ENCODE measurements at regions not wholly inside any gene's neighbourhood (a gene's known extent, or its start where the extent isn't known, plus 50 kb on each side); places are given as distances from the start of the nearest gene placed in this dataset.

GRCh38 chrX:141415889-141416288 is 168.6 kb downstream of the SPANXA1 start:
- H2BK5ac ChIP-seq (ENCODE audit: low read depth, low read length) = no peak overlapping the region
- H3K27me3 ChIP-seq (replicated peaks in 1 of 4; ENCODE audit: control insufficient read depth in 3 of 4, extremely low read depth in 1 of 4, insufficient read depth in 3 of 4, low read length in 3 of 4) = no peaks in the 10 kb centered on the region
- H3K14ac ChIP-seq (ENCODE audit: insufficient read length) = no peak overlapping the region
- no peaks in the 10 kb centered on the region for H3K79me1 ChIP-seq (ENCODE audit: low read depth, low read length)
- no peak overlapping the region for H4K8ac ChIP-seq (ENCODE audit: extremely low read depth, insufficient read depth, low read length)
- no peak overlapping the region for H4K5ac ChIP-seq (ENCODE audit: insufficient read length, low read depth, low read length)
- H3K18ac ChIP-seq (ENCODE audit: extremely low read depth, low read length) = no peak overlapping the region
- FAIRE-seq (no peak), DNase-seq (ENCODE audit: low read depth in 1 of 2, low spot score in 2 of 2) (no peak)
- H3K4me2 ChIP-seq (ENCODE audit: insufficient read depth in 1 of 2, low read depth in 2 of 2, low read length in 2 of 2) = no peak overlapping the region
- TF ChIP-seq TCF12 (IDR thresholded peaks at IDR 0.05; ENCODE audit: low read depth, low read length) (no peak), CEBPB (IDR thresholded peaks at IDR 0.05; ENCODE audit: low read depth, low read length) (no peak), POLR2AphosphoS5 (IDR thresholded peaks at IDR 0.05; ENCODE audit: low read depth, low read length) (no peak), FOSL1 (IDR thresholded peaks at IDR 0.05; ENCODE audit: insufficient read depth, low read depth, low read length) (no peak), CTBP2 (IDR thresholded peaks at IDR 0.05; ENCODE audit: borderline replicate concordance, insufficient read depth, insufficient read length, low read length) (no peak), KDM4A (IDR thresholded peaks at IDR 0.05; ENCODE audit: low read depth, low read length, severe bottlenecking) (no peak), KDM5A (IDR thresholded peaks at IDR 0.05; ENCODE audit: low read length) (no peak), SP4 (IDR thresholded peaks at IDR 0.05; ENCODE audit: low read length) (no peak), ZNF274 (IDR thresholded peaks at IDR 0.05; ENCODE audit: borderline replicate concordance, extremely low read depth, low read length) (no peak), NANOG (IDR thresholded peaks at IDR 0.05; ENCODE audit: insufficient read depth, low read depth, low read length, poor library complexity, severe bottlenecking) (no peak), CBX8 (IDR thresholded peaks at IDR 0.05; ENCODE audit: borderline replicate concordance, low read depth, low read length) (no peak), CBX5 (IDR thresholded peaks at IDR 0.05; ENCODE audit: low read depth, low read length) (no peak)
- TF ChIP-seq, protein P1, sequence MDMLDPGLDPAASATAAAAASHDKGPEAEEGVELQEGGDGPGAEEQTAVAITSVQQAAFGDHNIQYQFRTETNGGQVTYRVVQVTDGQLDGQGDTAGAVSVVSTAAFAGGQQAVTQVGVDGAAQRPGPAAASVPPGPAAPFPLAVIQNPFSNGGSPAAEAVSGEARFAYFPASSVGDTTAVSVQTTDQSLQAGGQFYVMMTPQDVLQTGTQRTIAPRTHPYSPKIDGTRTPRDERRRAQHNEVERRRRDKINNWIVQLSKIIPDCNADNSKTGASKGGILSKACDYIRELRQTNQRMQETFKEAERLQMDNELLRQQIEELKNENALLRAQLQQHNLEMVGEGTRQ (IDR thresholded peaks at IDR 0.05; ENCODE audit: low read length) = no peak
- H3K23ac ChIP-seq (ENCODE audit: insufficient read length) = no peak overlapping the region
- no peaks in the 10 kb centered on the region for H3K9me3 ChIP-seq (ENCODE audit: insufficient read depth in 2 of 2, low read depth in 1 of 2, low read length in 1 of 2)
- H2AFZ ChIP-seq (ENCODE audit: low read length) = no peak overlapping the region
- H3K23me2 ChIP-seq (ENCODE audit: low read depth, low read length) = no peaks in the 10 kb centered on the region
- no peak overlapping the region for H3K4ac ChIP-seq (replicated peaks; ENCODE audit: insufficient read length, low read depth, low read length)
- ChIA-PET CTCF (ENCODE audit: partially characterized antibody) (no interaction called here), POLR2A (ENCODE audit: partially characterized antibody) (no interaction called here)
- no peaks in the 10 kb centered on the region for H4K20me1 ChIP-seq (replicated peaks in 1 of 2; ENCODE audit: control insufficient read depth in 1 of 2, insufficient read depth in 2 of 2, low read length in 2 of 2)
- no peak overlapping the region for H3K9ac ChIP-seq (replicated peaks in 1 of 4; ENCODE audit: extremely low read depth in 1 of 4, low read depth in 3 of 4, low read length in 3 of 4)
- H3K4me1 ChIP-seq (replicated peaks in 1 of 4; ENCODE audit: control insufficient read depth in 3 of 4, insufficient read depth in 4 of 4, low read length in 3 of 4) = no peaks in the 10 kb centered on the region
- no peak overlapping the region for H2BK120ac ChIP-seq (replicated peaks; ENCODE audit: low read depth, low read length)
- H4K91ac ChIP-seq (replicated peaks; ENCODE audit: insufficient read length, low read length) = no peak overlapping the region
- H3K27ac ChIP-seq (ENCODE audit: low read depth, low read length) = no peak overlapping the region
- WGBS, 2 experiments (ENCODE audit: extremely low coverage in 1 of 2, insufficient coverage in 1 of 2, insufficient read length in 1 of 2, insufficient replicate concordance in 2 of 2, low coverage in 1 of 2, low lambda C conversion rate in 2 of 2, missing lambda C conversion rate in 1 of 2) = 100% methylated on average over 1 of the region's 1 CpG; no CpG with 5 or more reads in 1 of the 2 experiments
- H2AK5ac ChIP-seq (ENCODE audit: low read depth, low read length) = no peak overlapping the region
- H3K4me3 ChIP-seq (ENCODE audit: extremely low read depth in 1 of 4, insufficient read depth in 2 of 4, low read depth in 3 of 4, low read length in 4 of 4) = no peak overlapping the region
- no peaks in the 10 kb centered on the region for H3K36me3 ChIP-seq (ENCODE audit: control insufficient read depth in 2 of 4, insufficient read depth in 4 of 4, low read length in 3 of 4)
- no peaks in the 10 kb centered on the region for H3K79me2 ChIP-seq (ENCODE audit: control insufficient read depth in 1 of 2, insufficient read depth in 2 of 2, low read length in 2 of 2)
- H2BK15ac ChIP-seq (ENCODE audit: low read length) = no peak overlapping the region
- no peak overlapping the region for H3K56ac ChIP-seq (replicated peaks; ENCODE audit: insufficient read length, low read depth, low read length)
- no peak overlapping the region for H2BK20ac ChIP-seq (ENCODE audit: low read length)
- no peak overlapping the region for H2BK12ac ChIP-seq (ENCODE audit: low read depth, low read length)

All from H1 (cell line).